ENCODE measurements at regions not wholly inside any gene's neighbourhood (a gene's known extent, or its start where the extent isn't known, plus 50 kb on each side); places are given as distances from the start of the nearest gene placed in this dataset.

DNA sequence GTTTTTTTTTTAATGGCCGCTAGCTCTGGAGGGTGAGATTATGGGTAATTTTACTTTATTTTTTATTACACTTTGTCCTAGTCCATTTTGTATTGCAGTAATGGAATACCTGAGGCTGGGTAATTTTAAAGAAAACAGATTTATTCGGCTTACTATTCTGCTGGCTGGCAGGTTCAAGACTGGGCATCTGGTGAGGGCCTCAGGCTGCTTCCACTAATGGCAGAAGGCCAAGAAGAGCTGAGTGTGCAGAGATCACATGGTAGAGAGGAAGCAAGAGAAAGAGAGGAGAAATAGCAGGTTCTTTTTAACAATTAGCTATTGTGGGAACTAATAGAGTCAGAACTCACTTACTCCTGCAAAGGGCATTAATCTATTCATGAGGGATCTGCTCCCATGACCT lies 52.4 kb upstream of the ARHGAP28 start:
- TF ChIP-seq LEF1 (IDR thresholded peaks at IDR 0.05; ENCODE audit: borderline replicate concordance) = no peak
- no peak for TF ChIP-seq TARDBP (IDR thresholded peaks at IDR 0.05)

Data from HEK293T (cell line).